ENCODE measurements at regions not wholly inside any gene's neighbourhood (a gene's known extent, or its start where the extent isn't known, plus 50 kb on each side); places are given as distances from the start of the nearest gene placed in this dataset.

DNA sequence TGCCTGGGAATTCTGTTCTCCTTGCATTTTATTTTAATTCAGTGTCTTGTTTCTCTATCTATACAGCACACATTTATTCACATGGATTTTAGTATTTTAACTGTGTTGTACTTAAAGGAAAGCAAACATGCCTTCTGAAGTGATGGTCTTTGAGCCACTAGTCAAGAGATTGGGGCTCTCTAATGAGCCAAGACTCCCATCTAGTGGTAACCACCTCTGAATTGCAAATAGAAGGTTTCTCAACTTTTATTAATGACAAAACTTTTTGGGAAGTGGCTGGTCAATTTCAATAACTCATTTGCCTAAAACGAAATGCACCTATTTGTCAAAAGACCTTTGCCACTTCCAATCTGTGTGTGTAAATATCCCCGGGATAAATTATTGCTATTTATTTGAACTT lies 199.6 kb downstream of the LTN1 start:
- H2AFZ ChIP-seq (ENCODE audit: low read depth, low read length, severe bottlenecking), result no peak overlapping the region
- H3K4me3 ChIP-seq (ENCODE audit: insufficient read depth, low read length, poor library complexity, severe bottlenecking), result no peak overlapping the region
- H3K9me3 ChIP-seq (ENCODE audit: insufficient read depth, low read length), result no peaks in the 10 kb centered on the region
- no peaks in the 10 kb centered on the region for H4K20me1 ChIP-seq (ENCODE audit: low read depth, low read length)
- H3F3A ChIP-seq (ENCODE audit: insufficient read depth), result no peaks in the 10 kb centered on the region
- no peak overlapping the region for H3K27ac ChIP-seq (ENCODE audit: low read depth, low read length)
- TF ChIP-seq EZH2phosphoT487 (conservative IDR thresholded peaks at IDR 0.05; ENCODE audit: low read length) (no peak), CTCF (IDR thresholded peaks at IDR 0.05; ENCODE audit: insufficient read depth, low read length, poor library complexity, severe bottlenecking) (no peak)
- H3K27me3 ChIP-seq (ENCODE audit: low read length), result no peaks in the 10 kb centered on the region
- H3K36me3 ChIP-seq (ENCODE audit: low read length), result no peaks in the 10 kb centered on the region
- no peak overlapping the region for H3K4me2 ChIP-seq (ENCODE audit: low read depth, low read length, poor library complexity, severe bottlenecking)
- H3K9me2 ChIP-seq (replicated peaks; ENCODE audit: insufficient read depth, low read length), result no peaks in the 10 kb centered on the region
- no peak overlapping the region for H3K9ac ChIP-seq (ENCODE audit: low read length)
- H3K79me2 ChIP-seq (ENCODE audit: insufficient read depth, low read length), result no peaks in the 10 kb centered on the region

DNA sequence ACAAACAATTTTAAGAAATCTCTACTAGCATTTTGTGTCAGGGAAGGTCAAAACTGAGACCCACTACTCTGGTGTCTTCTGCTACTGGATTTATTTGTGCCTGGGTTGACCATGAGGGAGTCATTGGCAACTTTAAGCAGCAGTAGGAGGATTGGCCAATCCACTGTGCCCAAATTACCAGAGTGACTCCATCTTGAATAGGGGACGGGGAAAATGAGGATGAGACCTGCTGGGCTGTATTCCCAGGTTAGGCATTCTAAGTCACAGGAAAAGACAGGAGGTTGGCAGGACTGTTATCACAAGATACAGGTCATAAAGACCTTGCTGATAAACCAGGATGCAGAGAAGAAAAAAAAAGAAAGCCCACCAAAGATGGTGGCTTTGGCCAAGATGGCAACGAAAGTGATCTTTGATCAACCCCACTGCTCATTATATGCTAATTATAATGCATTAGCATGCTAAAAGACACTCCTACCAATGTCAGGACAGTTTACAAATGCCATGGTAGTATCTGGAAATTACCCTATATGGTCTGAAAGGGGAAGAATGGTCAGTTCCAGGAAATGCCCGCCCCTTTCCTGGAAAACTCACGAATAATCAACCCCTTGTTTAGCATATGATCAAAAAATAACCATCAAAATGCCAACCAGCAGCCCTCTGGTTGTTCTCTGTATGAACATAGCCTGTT lies 200.9 kb downstream of the LTN1 start:
- no peak overlapping the region for H3K4me2 ChIP-seq (ENCODE audit: low read depth, low read length, poor library complexity, severe bottlenecking)
- no peak overlapping the region for H2AFZ ChIP-seq (ENCODE audit: low read depth, low read length, severe bottlenecking)
- H3F3A ChIP-seq (ENCODE audit: insufficient read depth), result no peaks in the 10 kb centered on the region
- no peak overlapping the region for H3K4me3 ChIP-seq (ENCODE audit: insufficient read depth, low read length, poor library complexity, severe bottlenecking)
- TF ChIP-seq CTCF (IDR thresholded peaks at IDR 0.05; ENCODE audit: insufficient read depth, low read length, poor library complexity, severe bottlenecking), result no peak
- TF ChIP-seq EZH2phosphoT487 (conservative IDR thresholded peaks at IDR 0.05; ENCODE audit: low read length), result no peak
- no peaks in the 10 kb centered on the region for H3K79me2 ChIP-seq (ENCODE audit: insufficient read depth, low read length)
- no peak overlapping the region for H3K9ac ChIP-seq (ENCODE audit: low read length)
- H3K27ac ChIP-seq (ENCODE audit: low read depth, low read length), result no peak overlapping the region
- H3K9me2 ChIP-seq (replicated peaks; ENCODE audit: insufficient read depth, low read length), result no peaks in the 10 kb centered on the region
- no peaks in the 10 kb centered on the region for H3K36me3 ChIP-seq (ENCODE audit: low read length)
- H3K27me3 ChIP-seq (ENCODE audit: low read length), result no peaks in the 10 kb centered on the region
- H4K20me1 ChIP-seq (ENCODE audit: low read depth, low read length), result no peaks in the 10 kb centered on the region
- H3K9me3 ChIP-seq (ENCODE audit: insufficient read depth, low read length), result no peaks in the 10 kb centered on the region

- Histone ChIP-seq H3K36me3 (ENCODE audit: low read length) (no peaks in the 10 kb centered on the region), H3K9me3 (ENCODE audit: insufficient read depth, low read length) (no peaks in the 10 kb centered on the region), H3F3A (ENCODE audit: insufficient read depth) (no peaks in the 10 kb centered on the region), H3K79me2 (ENCODE audit: insufficient read depth, low read length) (no peaks in the 10 kb centered on the region), H3K9ac (ENCODE audit: low read length) (no peak overlapping the region), H3K9me2 (replicated peaks; ENCODE audit: insufficient read depth, low read length) (no peaks in the 10 kb centered on the region), H4K20me1 (ENCODE audit: low read depth, low read length) (no peaks in the 10 kb centered on the region), H3K4me3 (ENCODE audit: insufficient read depth, low read length, poor library complexity, severe bottlenecking) (no peak overlapping the region), H3K4me2 (ENCODE audit: low read depth, low read length, poor library complexity, severe bottlenecking) (no peak overlapping the region), H3K27me3 (ENCODE audit: low read length) (no peaks in the 10 kb centered on the region), H2AFZ (ENCODE audit: low read depth, low read length, severe bottlenecking) (no peak overlapping the region), H3K27ac (ENCODE audit: low read depth, low read length) (no peak overlapping the region)
- TF ChIP-seq EZH2phosphoT487 (conservative IDR thresholded peaks at IDR 0.05; ENCODE audit: low read length) (no peak), CTCF (IDR thresholded peaks at IDR 0.05; ENCODE audit: insufficient read depth, low read length, poor library complexity, severe bottlenecking) (no peak)
These were observed 202.3 kb downstream of the LTN1 start for GRCh38 chr21:28790335-28790734.
